ENCODE measurements at regions not wholly inside any gene's neighbourhood (a gene's known extent, or its start where the extent isn't known, plus 50 kb on each side); places are given as distances from the start of the nearest gene placed in this dataset.
A peak's percentile ranks its signal among the peaks of the same experiment; 100 is the strongest.

- no peak for DNase-seq
Observed at GRCh38 chr15:35657679-35658311, 111.8 kb upstream of the DPH6 start.

- DNase-seq: no peak
Observed at GRCh38 chr15:35663956-35664355, 118.0 kb upstream of the DPH6 start.

- DNase-seq: peak in 2 of 3 donors; percentile 23 to 63
Observed at GRCh38 chr15:35665896-35666536, 120.1 kb upstream of the DPH6 start.

- DNase-seq: no peak
Observed at GRCh38 chr15:35667908-35668307, 121.9 kb upstream of the DPH6 start.

- DNase-seq: no peak
Observed at GRCh38 chr15:35669021-35669420, 123.1 kb upstream of the DPH6 start.

- DNase-seq: no peak
Observed at GRCh38 chr15:35669432-35670045, 123.6 kb upstream of the DPH6 start.

- no peak for DNase-seq
Observed at GRCh38 chr15:35671197-35671596, 125.2 kb upstream of the DPH6 start.

GRCh38 chr15:35671981-35672380 is 126.0 kb upstream of the DPH6 start:
- no peak for DNase-seq

- no peak for DNase-seq
Observed at GRCh38 chr15:35673093-35673684, 127.2 kb upstream of the DPH6 start.

- peak; percentile 58 to 73 (median 66) for DNase-seq
Observed at GRCh38 chr15:35674873-35675781, 129.2 kb upstream of the DPH6 start.

GRCh38 chr15:35678774-35679173 is 132.8 kb upstream of the DPH6 start:
- no peak for DNase-seq

GRCh38 chr15:35679186-35679585 is 133.2 kb upstream of the DPH6 start:
- peak in 2 of 3 donors; percentile 42 to 72 for DNase-seq

GRCh38 chr15:35680951-35681350 is 135.0 kb upstream of the DPH6 start:
- DNase-seq: no peak

GRCh38 chr15:35686347-35686746 is 140.4 kb upstream of the DPH6 start:
- no peak for DNase-seq

- DNase-seq: no peak
Observed at GRCh38 chr15:35689266-35689665, 143.3 kb upstream of the DPH6 start.

GRCh38 chr15:35690089-35690488 is 144.1 kb upstream of the DPH6 start:
- no peak for DNase-seq

- DNase-seq: peak in 1 of 3 donors; percentile 65
Observed at GRCh38 chr15:35690698-35691116, 144.7 kb upstream of the DPH6 start.

- no peak for DNase-seq
Observed at GRCh38 chr15:35691173-35691761, 145.3 kb upstream of the DPH6 start.

GRCh38 chr15:35691891-35692867 is 146.2 kb upstream of the DPH6 start:
- peak in 2 of 3 donors; percentile 41 to 51 for DNase-seq

- no peak for DNase-seq
Observed at GRCh38 chr15:35693286-35693685, 147.3 kb upstream of the DPH6 start.

All from muscle of back (tissue), 3 donors.